H9 (cell line): ENCODE measurements at regions not wholly inside any gene's neighbourhood (a gene's known extent, or its start where the extent isn't known, plus 50 kb on each side); places are given as distances from the start of the nearest gene placed in this dataset.
A peak's percentile ranks its signal among the peaks of the same experiment; 100 is the strongest.

Source experiments
- DNase-seq: peaks from one replicate; pipeline ENCODE4 v3.0.0-alpha.2; 2017
- H2AFZ ChIP-seq: one replicate; pipeline ENCODE4 v1.6.1; 2013; ENCODE audit warnings: mild to moderate bottlenecking, low read length, control low read depth, moderate library complexity
- H2AK5ac ChIP-seq: 2 replicates; pipeline ENCODE4 v1.6.1; 2013; ENCODE audit warnings: low read length, control low read depth, mixed read lengths; ENCODE audit not compliant: insufficient read length
- H2BK120ac ChIP-seq: one replicate; pipeline ENCODE4 v1.6.1; 2013; ENCODE audit warnings: low read depth, mild to moderate bottlenecking, low read length, control low read depth, inconsistent platforms; ENCODE audit not compliant: poor library complexity, severe bottlenecking
- H2BK12ac ChIP-seq: 2 replicates; pipeline ENCODE4 v1.6.1; 2013; ENCODE audit warnings: low read length, control low read depth, mixed read lengths, low read depth; ENCODE audit not compliant: insufficient read length
- H2BK15ac ChIP-seq: 2 replicates; pipeline ENCODE4 v1.6.1; 2013; ENCODE audit warnings: low read depth, low read length, control low read depth
- H2BK20ac ChIP-seq: one replicate; pipeline ENCODE4 v1.6.1; 2013; ENCODE audit warnings: low read depth, mild to moderate bottlenecking, low read length, control low read depth, inconsistent platforms; ENCODE audit not compliant: poor library complexity, severe bottlenecking
- H2BK5ac ChIP-seq: 2 replicates; pipeline ENCODE4 v1.6.1; 2013; ENCODE audit warnings: low read length, control low read depth, mixed read lengths; ENCODE audit not compliant: insufficient read length
- H3K14ac ChIP-seq: 2 replicates; pipeline ENCODE4 v1.6.1; 2013; ENCODE audit warnings: low read length, control low read depth; ENCODE audit not compliant: insufficient read depth
- H3K18ac ChIP-seq: 2 replicates; pipeline ENCODE4 v1.6.1; 2013; ENCODE audit warnings: low read depth, mild to moderate bottlenecking, mixed read lengths, low read length, control low read depth; ENCODE audit not compliant: insufficient read length
- H3K23ac ChIP-seq: 2 replicates; pipeline ENCODE4 v1.6.1; 2013; ENCODE audit warnings: low read length, control low read depth, mixed read lengths, low read depth; ENCODE audit not compliant: insufficient read length
- H3K23me2 ChIP-seq: 2 replicates; pipeline ENCODE4 v1.6.1; 2013; ENCODE audit warnings: low read depth, mild to moderate bottlenecking, mixed read lengths, low read length, control low read depth; ENCODE audit not compliant: insufficient read length, poor library complexity, severe bottlenecking
- H3K27ac ChIP-seq: 2 replicates; pipeline ENCODE4 v1.5.1; 2013; ENCODE audit warnings: low read length, control low read depth, mixed read lengths, low read depth; ENCODE audit not compliant: insufficient read length
- H3K27me3 ChIP-seq: 2 replicates; pipeline ENCODE4 v1.6.1; 2013; ENCODE audit warnings: low read length, control low read depth, inconsistent platforms; ENCODE audit not compliant: insufficient read depth
- H3K4ac ChIP-seq: 2 replicates; pipeline ENCODE4 v1.6.1; 2013; ENCODE audit warnings: low read depth, mild to moderate bottlenecking, control low read depth, inconsistent platforms, low read length, moderate library complexity
- H3K4me1 ChIP-seq: 2 replicates; pipeline ENCODE4 v1.6.1; 2013; ENCODE audit warnings: low read length, control low read depth, inconsistent platforms; ENCODE audit not compliant: insufficient read depth
- H3K4me2 ChIP-seq: 2 replicates; pipeline ENCODE4 v1.6.1; 2013; ENCODE audit warnings: low read length, control low read depth, mixed read lengths; ENCODE audit not compliant: insufficient read length, insufficient read depth
- H3K56ac ChIP-seq: 2 replicates; pipeline ENCODE4 v1.6.1; 2013; ENCODE audit warnings: low read depth, mild to moderate bottlenecking, mixed read lengths, low read length, control low read depth; ENCODE audit not compliant: insufficient read length
- H3K79me1 ChIP-seq: 2 replicates; pipeline ENCODE4 v1.6.1; 2013; ENCODE audit warnings: low read depth, mild to moderate bottlenecking, moderate library complexity, low read length, control low read depth, inconsistent platforms; ENCODE audit not compliant: insufficient read depth, poor library complexity, severe bottlenecking
- H3K79me2 ChIP-seq: 2 replicates; pipeline ENCODE4 v1.6.1; 2013; ENCODE audit warnings: low read length, control low read depth, inconsistent platforms; ENCODE audit not compliant: insufficient read depth
- H3K9ac ChIP-seq: 2 replicates; pipeline ENCODE4 v1.6.1; 2013; ENCODE audit warnings: low read length, control low read depth, mixed read lengths; ENCODE audit not compliant: insufficient read length; ENCODE audit errors: extremely low read depth
- H3K9me3 ChIP-seq: one replicate; pipeline ENCODE4 v1.6.1; 2013; ENCODE audit warnings: low read depth, low read length, inconsistent platforms; ENCODE audit not compliant: control insufficient read depth
- H3T11ph ChIP-seq: one replicate; pipeline ENCODE4 v1.6.1; 2013; ENCODE audit warnings: mild to moderate bottlenecking, low read length, control low read depth, inconsistent platforms
- H4K20me1 ChIP-seq: one replicate; pipeline ENCODE4 v1.6.1; 2013; ENCODE audit not compliant: control insufficient read depth, insufficient read length, insufficient read depth
- H4K5ac ChIP-seq: 2 replicates; pipeline ENCODE4 v1.6.1; 2013; ENCODE audit warnings: low read depth, mild to moderate bottlenecking, mixed read lengths, low read length, control low read depth; ENCODE audit not compliant: insufficient read length
- H4K8ac ChIP-seq: replicated peaks from 2 replicates; pipeline ENCODE4 v1.6.1; 2013; ENCODE audit warnings: low read length, control low read depth, mixed read lengths, low read depth; ENCODE audit not compliant: insufficient read length
- H4K91ac ChIP-seq: 2 replicates; pipeline ENCODE4 v1.6.1; 2013; ENCODE audit warnings: low read depth, mild to moderate bottlenecking, moderate library complexity, mixed read lengths, low read length, control low read depth; ENCODE audit not compliant: insufficient read length
- H3K27ac Mint-ChIP-seq, 3 experiments: 2 replicates in 2 of 3; 3 replicates in 1 of 3; pipeline ENCODE4 v1.8.0; 2020 to 2021; ENCODE audit warnings: mixed read lengths in 3 of 3, mild to moderate bottlenecking in 1 of 3, moderate library complexity in 1 of 3
- H3K27me3 Mint-ChIP-seq: 2 replicates; pipeline ENCODE4 v1.8.0; 2021; ENCODE audit warnings: low read depth, mild to moderate bottlenecking, moderate library complexity, mixed read lengths
- H3K36me3 Mint-ChIP-seq, 3 experiments: 2 replicates in 2 of 3; 3 replicates in 1 of 3; pipeline ENCODE4 v1.8.0; 2020 to 2021; ENCODE audit warnings: low read depth in 3 of 3, mixed read lengths in 3 of 3; ENCODE audit not compliant: insufficient read depth in 1 of 3
- H3K4me1 Mint-ChIP-seq, 2 experiments: 2 replicates each; pipeline ENCODE4 v1.8.0; 2020; ENCODE audit warnings: mixed read lengths in 2 of 2
- H3K4me3 Mint-ChIP-seq, 2 experiments: 2 replicates in 1 of 2; 3 replicates in 1 of 2; pipeline ENCODE4 v1.8.0; 2020 to 2021; ENCODE audit warnings: mild to moderate bottlenecking in 2 of 2, mixed read lengths in 2 of 2, moderate library complexity in 1 of 2
- H3K9me3 Mint-ChIP-seq, 2 experiments: 2 replicates in 1 of 2; 3 replicates in 1 of 2; pipeline ENCODE4 v1.8.0; 2020; ENCODE audit warnings: mild to moderate bottlenecking in 2 of 2, mixed read lengths in 2 of 2, moderate library complexity in 1 of 2
- WGBS: extraction: QIAGEN DNeasy Blood & Tissue Kit; methylation state at CpG from one replicate; pipeline ENCODE4 v1.1.7; 2013; ENCODE audit warnings: missing lambda C conversion rate, low lambda C conversion rate, mixed read lengths; ENCODE audit not compliant: insufficient read length; ENCODE audit errors: extremely low coverage; 5-methylcytosine and 5-hydroxymethylcytosine counted together
- TF ChIP-seq, protein P1 (sequence below): fragments of 200-600 bp; sonication (generic); conservative IDR thresholded peaks from 3 replicates; pipeline ENCODE4 v1.8.0; 2021; ENCODE audit warnings: antibody characterized with exemption, mild to moderate bottlenecking

DNA sequence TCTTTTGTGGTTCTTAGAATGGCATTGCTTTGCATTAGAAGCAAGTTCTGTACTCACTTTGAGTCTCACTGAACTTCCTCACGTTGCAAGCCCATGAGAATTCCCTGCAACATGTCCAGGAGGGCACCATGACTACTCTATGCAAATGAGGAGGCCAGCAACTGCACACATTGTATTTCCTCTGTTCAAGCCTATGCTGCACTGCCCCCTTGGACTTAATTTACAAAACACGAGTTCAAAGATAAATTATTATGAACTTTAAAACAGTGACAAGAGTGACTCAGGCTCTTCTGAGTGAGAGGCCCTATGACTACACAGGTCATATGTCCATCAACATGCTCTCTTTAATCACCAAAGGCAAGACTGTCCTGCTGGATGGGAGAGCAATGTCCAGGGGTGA is 484.2 kb upstream of the ATP11B start:
- Mint-ChIP-seq H3K27ac (peak overlapping the region in 1 of 3 experiments; percentile 67; a peak in 1 of 7 replicates), H3K36me3 (peaks cover 0 to 13% (median 8%) of the 10 kb centered on the region in 3 experiments; a peak in 4 of 7 replicates), H3K9me3 (peaks cover 0 to 7% of the 10 kb centered on the region in 2 experiments; a peak in 1 of 5 replicates), H3K4me3 (no peak overlapping the region), H3K27me3 (no peaks in the 10 kb centered on the region), H3K4me1 (peaks cover 15 to 17% of the 10 kb centered on the region in 2 experiments)
- no peak overlapping the region for H3T11ph ChIP-seq
- H3K23ac ChIP-seq = no peak overlapping the region
- no peak overlapping the region for H2BK5ac ChIP-seq
- H4K20me1 ChIP-seq = no peaks in the 10 kb centered on the region
- H2BK12ac ChIP-seq = no peak overlapping the region
- no peaks in the 10 kb centered on the region for H3K27me3 ChIP-seq
- H3K23me2 ChIP-seq = no peaks in the 10 kb centered on the region
- H2BK15ac ChIP-seq = no peak overlapping the region
- H3K18ac ChIP-seq = no peak overlapping the region
- DNase-seq = no peak
- WGBS = no CpG with 5 or more reads among the region's 2 CpGs
- no peak overlapping the region for H2AFZ ChIP-seq
- no peak overlapping the region for H2AK5ac ChIP-seq
- no peak overlapping the region for H2BK120ac ChIP-seq
- H3K27ac ChIP-seq = no peak overlapping the region
- no peak overlapping the region for H3K56ac ChIP-seq
- H3K79me1 ChIP-seq = no peaks in the 10 kb centered on the region
- H4K5ac ChIP-seq = no peak overlapping the region
- H3K9ac ChIP-seq = no peak overlapping the region
- H4K91ac ChIP-seq = no peak overlapping the region
- no peaks in the 10 kb centered on the region for H3K9me3 ChIP-seq
- H3K14ac ChIP-seq = no peak overlapping the region
- H4K8ac ChIP-seq = no peak overlapping the region
- no peaks in the 10 kb centered on the region; the same call in 1 of the 2 replicates for H3K4me1 ChIP-seq
- H3K79me2 ChIP-seq = no peaks in the 10 kb centered on the region
- no peak overlapping the region for H3K4ac ChIP-seq
- no peak overlapping the region for H2BK20ac ChIP-seq
- TF ChIP-seq, protein P1, sequence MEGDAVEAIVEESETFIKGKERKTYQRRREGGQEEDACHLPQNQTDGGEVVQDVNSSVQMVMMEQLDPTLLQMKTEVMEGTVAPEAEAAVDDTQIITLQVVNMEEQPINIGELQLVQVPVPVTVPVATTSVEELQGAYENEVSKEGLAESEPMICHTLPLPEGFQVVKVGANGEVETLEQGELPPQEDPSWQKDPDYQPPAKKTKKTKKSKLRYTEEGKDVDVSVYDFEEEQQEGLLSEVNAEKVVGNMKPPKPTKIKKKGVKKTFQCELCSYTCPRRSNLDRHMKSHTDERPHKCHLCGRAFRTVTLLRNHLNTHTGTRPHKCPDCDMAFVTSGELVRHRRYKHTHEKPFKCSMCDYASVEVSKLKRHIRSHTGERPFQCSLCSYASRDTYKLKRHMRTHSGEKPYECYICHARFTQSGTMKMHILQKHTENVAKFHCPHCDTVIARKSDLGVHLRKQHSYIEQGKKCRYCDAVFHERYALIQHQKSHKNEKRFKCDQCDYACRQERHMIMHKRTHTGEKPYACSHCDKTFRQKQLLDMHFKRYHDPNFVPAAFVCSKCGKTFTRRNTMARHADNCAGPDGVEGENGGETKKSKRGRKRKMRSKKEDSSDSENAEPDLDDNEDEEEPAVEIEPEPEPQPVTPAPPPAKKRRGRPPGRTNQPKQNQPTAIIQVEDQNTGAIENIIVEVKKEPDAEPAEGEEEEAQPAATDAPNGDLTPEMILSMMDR = no peak
- no peak overlapping the region for H3K4me2 ChIP-seq
